ENCODE measurements at regions not wholly inside any gene's neighbourhood (a gene's known extent, or its start where the extent isn't known, plus 50 kb on each side); places are given as distances from the start of the nearest gene placed in this dataset.

DNA sequence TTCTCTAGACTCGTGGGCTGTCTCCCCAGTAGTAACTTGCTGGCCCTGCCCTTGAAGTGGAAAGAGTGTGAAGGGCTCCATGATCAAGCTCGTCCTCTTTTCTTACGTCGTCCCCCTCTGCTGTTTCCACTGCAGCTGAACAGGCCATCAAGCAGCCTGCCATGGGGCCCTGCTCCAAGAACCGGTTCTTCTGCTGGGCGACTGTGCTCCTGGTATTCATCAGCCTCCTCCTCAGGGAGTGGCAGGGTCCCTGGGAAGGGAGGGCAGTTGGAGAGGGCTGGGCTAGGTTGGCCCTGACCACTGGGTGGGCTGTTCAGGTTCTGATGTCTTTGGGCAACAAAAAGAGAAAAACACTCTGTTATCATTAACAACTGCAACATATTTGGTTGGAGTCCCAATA, 151.5 kb downstream of the FCRL5 start:
- no peak for TF ChIP-seq EZH2 (IDR thresholded peaks at IDR 0.05; ENCODE audit: low read length, missing control alignments)
- TF ChIP-seq, protein P1, sequence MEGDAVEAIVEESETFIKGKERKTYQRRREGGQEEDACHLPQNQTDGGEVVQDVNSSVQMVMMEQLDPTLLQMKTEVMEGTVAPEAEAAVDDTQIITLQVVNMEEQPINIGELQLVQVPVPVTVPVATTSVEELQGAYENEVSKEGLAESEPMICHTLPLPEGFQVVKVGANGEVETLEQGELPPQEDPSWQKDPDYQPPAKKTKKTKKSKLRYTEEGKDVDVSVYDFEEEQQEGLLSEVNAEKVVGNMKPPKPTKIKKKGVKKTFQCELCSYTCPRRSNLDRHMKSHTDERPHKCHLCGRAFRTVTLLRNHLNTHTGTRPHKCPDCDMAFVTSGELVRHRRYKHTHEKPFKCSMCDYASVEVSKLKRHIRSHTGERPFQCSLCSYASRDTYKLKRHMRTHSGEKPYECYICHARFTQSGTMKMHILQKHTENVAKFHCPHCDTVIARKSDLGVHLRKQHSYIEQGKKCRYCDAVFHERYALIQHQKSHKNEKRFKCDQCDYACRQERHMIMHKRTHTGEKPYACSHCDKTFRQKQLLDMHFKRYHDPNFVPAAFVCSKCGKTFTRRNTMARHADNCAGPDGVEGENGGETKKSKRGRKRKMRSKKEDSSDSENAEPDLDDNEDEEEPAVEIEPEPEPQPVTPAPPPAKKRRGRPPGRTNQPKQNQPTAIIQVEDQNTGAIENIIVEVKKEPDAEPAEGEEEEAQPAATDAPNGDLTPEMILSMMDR (conservative IDR thresholded peaks at IDR 0.05 in 1 of 2, IDR thresholded peaks at IDR 0.05 in 1 of 2; ENCODE audit: low read depth in 1 of 2, low read length in 2 of 2), result no peak

All from fibroblast of lung (primary cell).